Head of caudate nucleus (tissue), 42 donors: ENCODE measurements at regions not wholly inside any gene's neighbourhood (a gene's known extent, or its start where the extent isn't known, plus 50 kb on each side); places are given as distances from the start of the nearest gene placed in this dataset.
"Not testable (repeated sequence)": the region's sequence is repeated elsewhere in the genome, so short reads cannot be mapped to it uniquely, and the experiment has no call there.

Source experiments
- DNase-seq, 42 donors: peaks; one replicate each; pipeline versions ENCODE4 v3.0.0 to v3.0.0-alpha.2; 2020 to 2021; ENCODE audit warnings: mixed read lengths in 7 of 42
- intact Hi-C: fragments of 100-400 bp; cut with DNase I; formaldehyde crosslinking; loops from one replicate; pipeline ENCODE4 v1.15.0; 2022

- intact Hi-C loops, result no loop called here
- no peak for DNase-seq
Observed at GRCh38 chrX:139079789-139080188, 368.3 kb upstream of the FGF13 start.

- intact Hi-C loops, result no loop called here
- DNase-seq, result no peak
Observed at GRCh38 chrX:139078761-139079280, 367.3 kb upstream of the FGF13 start.

- intact Hi-C loops, result no loop called here
- DNase-seq, result no peak
Observed at GRCh38 chrX:139078342-139078741, 366.8 kb upstream of the FGF13 start.

GRCh38 chrX:139077281-139078250 lies 366.0 kb upstream of the FGF13 start:
- intact Hi-C loops, result no loop called here
- no peak for DNase-seq

- intact Hi-C loops, result no loop called here
Observed at GRCh38 chrX:139063364-139063763, 351.8 kb upstream of the FGF13 start.

GRCh38 chrX:139058831-139059495 lies 347.4 kb upstream of the FGF13 start:
- intact Hi-C loops, result no loop called here
- no peak for DNase-seq

More at GRCh38 chrX:139063364-139063763, 351.8 kb upstream of the FGF13 start:
- no peak for DNase-seq

GRCh38 chrX:139052461-139052860 lies 340.9 kb upstream of the FGF13 start:
- DNase-seq, result no peak
- intact Hi-C loops, result no loop called here

GRCh38 chrX:139049465-139049864 lies 337.9 kb upstream of the FGF13 start:
- DNase-seq, result no peak
- intact Hi-C loops, result no loop called here

GRCh38 chrX:139044680-139045079 lies 333.2 kb upstream of the FGF13 start:
- no peak for DNase-seq
- intact Hi-C loops, result no loop called here

GRCh38 chrX:139039041-139039440 lies 327.5 kb upstream of the FGF13 start:
- DNase-seq, result no peak
- intact Hi-C loops, result no loop called here

- intact Hi-C loops, result no loop called here
- DNase-seq, result no peak
Observed at GRCh38 chrX:139026811-139027210, 315.3 kb upstream of the FGF13 start.

- no peak for DNase-seq
- intact Hi-C loops, result no loop called here
Observed at GRCh38 chrX:139026406-139026805, 314.9 kb upstream of the FGF13 start.

- intact Hi-C loops, result no loop called here
- DNase-seq, result no peak
Observed at GRCh38 chrX:139025816-139026215, 314.3 kb upstream of the FGF13 start.

GRCh38 chrX:139023531-139023930 lies 312.0 kb upstream of the FGF13 start:
- intact Hi-C loops, result no loop called here
- no peak for DNase-seq

- intact Hi-C loops, result no loop called here
Observed at GRCh38 chrX:139020801-139021200, 309.3 kb upstream of the FGF13 start.

GRCh38 chrX:139018436-139018835 lies 306.9 kb upstream of the FGF13 start:
- intact Hi-C loops, result no loop called here
- no peak for DNase-seq

More at GRCh38 chrX:139020801-139021200, 309.3 kb upstream of the FGF13 start:
- DNase-seq, result no peak

GRCh38 chrX:139015627-139016026 lies 304.1 kb upstream of the FGF13 start:
- no peak for DNase-seq
- intact Hi-C loops, result no loop called here

GRCh38 chrX:139008185-139008584 lies 296.7 kb upstream of the FGF13 start:
- intact Hi-C loops, result no loop called here
- no peak for DNase-seq

- DNase-seq, intact Hi-C loops: not testable (repeated sequence)
Observed at GRCh38 chrX:139003856-139004527, 292.5 kb upstream of the FGF13 start.

GRCh38 chrX:139002319-139002718 lies 290.8 kb upstream of the FGF13 start:
- intact Hi-C loops, result no loop called here
- DNase-seq, result no peak
